Activated CD8-positive, alpha-beta T cell treated with anti-CD3 and anti-CD28 coated beads for 36 hours (primary cell): ENCODE measurements at regions not wholly inside any gene's neighbourhood (a gene's known extent, or its start where the extent isn't known, plus 50 kb on each side); places are given as distances from the start of the nearest gene placed in this dataset.
"Not testable (repeated sequence)": the region's sequence is repeated elsewhere in the genome, so short reads cannot be mapped to it uniquely, and the experiment has no call there.

Experiments used
- ATAC-seq: fragments of 200-7000 bp; cut with Tn5 transposase; one replicate; pipeline ENCODE4 v1.10.0; 2021; ENCODE audit warnings: mild to moderate bottlenecking, moderate library complexity
- CTCF ChIA-PET: fragments of 350-600 bp; sonication (Branson Sonifier 250); formaldehyde crosslinking; loops from one replicate; lab custom pipeline; 2021; ENCODE audit warnings: antibody characterized with exemption; lab: Charles Lee
- POLR2A ChIA-PET: fragments of 350-600 bp; sonication (Branson Sonifier 250); formaldehyde crosslinking; loops from one replicate; lab custom pipeline; 2021; ENCODE audit warnings: antibody characterized with exemption; lab: Charles Lee
- DNase-seq: peaks from one replicate; pipeline ENCODE4 v3.0.0-alpha.2; 2020
- H3K27ac Mint-ChIP-seq: one replicate; pipeline ENCODE4 v1.8.0; 2021; ENCODE audit warnings: mild to moderate bottlenecking, mixed read lengths
- H3K27me3 Mint-ChIP-seq: one replicate; pipeline ENCODE4 v1.8.0; 2021; ENCODE audit warnings: mixed read lengths
- H3K36me3 Mint-ChIP-seq: one replicate; pipeline ENCODE4 v1.8.0; 2021; ENCODE audit warnings: low read depth, mixed read lengths
- H3K4me1 Mint-ChIP-seq: one replicate; pipeline ENCODE4 v1.8.0; 2021; ENCODE audit warnings: low read depth, mixed read lengths
- H3K4me3 Mint-ChIP-seq: one replicate; pipeline ENCODE4 v1.8.0; 2021; ENCODE audit warnings: mild to moderate bottlenecking, moderate library complexity, mixed read lengths
- H3K9me3 Mint-ChIP-seq: one replicate; pipeline ENCODE4 v1.8.0; 2021; ENCODE audit warnings: mixed read lengths
- intact Hi-C: fragments of 100-400 bp; cut with micrococcal nuclease; formaldehyde crosslinking; loops from one replicate; pipeline ENCODE4 v1.10.0; 2022
- TF ChIP-seq, protein P1 (sequence below): fragments of 200-600 bp; IDR thresholded peaks from one replicate; pipeline ENCODE4 v1.8.0; 2022; ENCODE audit warnings: antibody characterized with exemption, mild to moderate bottlenecking

DNA sequence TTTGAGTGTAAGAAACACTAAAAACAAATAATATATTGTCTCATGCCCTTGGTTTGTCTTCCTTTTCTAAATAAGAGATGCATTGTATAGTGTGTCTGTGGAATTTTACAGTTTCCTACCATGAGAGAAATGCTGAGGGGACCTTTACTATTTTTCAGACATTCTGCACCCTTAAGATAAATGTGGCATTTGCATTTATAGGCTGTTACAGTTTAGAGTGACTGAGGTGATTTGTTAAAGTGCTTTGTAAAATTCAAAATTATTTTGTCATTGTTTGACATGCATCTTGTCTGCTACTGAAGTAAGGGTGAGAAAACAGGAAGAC is 78.9 kb upstream of the ZSWIM2 start:
- no peak overlapping the region for H3K27ac Mint-ChIP-seq
- no peaks in the 10 kb centered on the region for H3K36me3 Mint-ChIP-seq
- POLR2A ChIA-PET: no interaction called here
- no peaks in the 10 kb centered on the region for H3K4me1 Mint-ChIP-seq
- intact Hi-C loops: no loop called here
- no peak for ATAC-seq
- H3K27me3 Mint-ChIP-seq: no peaks in the 10 kb centered on the region
- no peak for DNase-seq
- CTCF ChIA-PET: no interaction called here
- no peak overlapping the region for H3K4me3 Mint-ChIP-seq
- H3K9me3 Mint-ChIP-seq: no peaks in the 10 kb centered on the region
- TF ChIP-seq, protein P1, sequence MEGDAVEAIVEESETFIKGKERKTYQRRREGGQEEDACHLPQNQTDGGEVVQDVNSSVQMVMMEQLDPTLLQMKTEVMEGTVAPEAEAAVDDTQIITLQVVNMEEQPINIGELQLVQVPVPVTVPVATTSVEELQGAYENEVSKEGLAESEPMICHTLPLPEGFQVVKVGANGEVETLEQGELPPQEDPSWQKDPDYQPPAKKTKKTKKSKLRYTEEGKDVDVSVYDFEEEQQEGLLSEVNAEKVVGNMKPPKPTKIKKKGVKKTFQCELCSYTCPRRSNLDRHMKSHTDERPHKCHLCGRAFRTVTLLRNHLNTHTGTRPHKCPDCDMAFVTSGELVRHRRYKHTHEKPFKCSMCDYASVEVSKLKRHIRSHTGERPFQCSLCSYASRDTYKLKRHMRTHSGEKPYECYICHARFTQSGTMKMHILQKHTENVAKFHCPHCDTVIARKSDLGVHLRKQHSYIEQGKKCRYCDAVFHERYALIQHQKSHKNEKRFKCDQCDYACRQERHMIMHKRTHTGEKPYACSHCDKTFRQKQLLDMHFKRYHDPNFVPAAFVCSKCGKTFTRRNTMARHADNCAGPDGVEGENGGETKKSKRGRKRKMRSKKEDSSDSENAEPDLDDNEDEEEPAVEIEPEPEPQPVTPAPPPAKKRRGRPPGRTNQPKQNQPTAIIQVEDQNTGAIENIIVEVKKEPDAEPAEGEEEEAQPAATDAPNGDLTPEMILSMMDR: no peak

DNA sequence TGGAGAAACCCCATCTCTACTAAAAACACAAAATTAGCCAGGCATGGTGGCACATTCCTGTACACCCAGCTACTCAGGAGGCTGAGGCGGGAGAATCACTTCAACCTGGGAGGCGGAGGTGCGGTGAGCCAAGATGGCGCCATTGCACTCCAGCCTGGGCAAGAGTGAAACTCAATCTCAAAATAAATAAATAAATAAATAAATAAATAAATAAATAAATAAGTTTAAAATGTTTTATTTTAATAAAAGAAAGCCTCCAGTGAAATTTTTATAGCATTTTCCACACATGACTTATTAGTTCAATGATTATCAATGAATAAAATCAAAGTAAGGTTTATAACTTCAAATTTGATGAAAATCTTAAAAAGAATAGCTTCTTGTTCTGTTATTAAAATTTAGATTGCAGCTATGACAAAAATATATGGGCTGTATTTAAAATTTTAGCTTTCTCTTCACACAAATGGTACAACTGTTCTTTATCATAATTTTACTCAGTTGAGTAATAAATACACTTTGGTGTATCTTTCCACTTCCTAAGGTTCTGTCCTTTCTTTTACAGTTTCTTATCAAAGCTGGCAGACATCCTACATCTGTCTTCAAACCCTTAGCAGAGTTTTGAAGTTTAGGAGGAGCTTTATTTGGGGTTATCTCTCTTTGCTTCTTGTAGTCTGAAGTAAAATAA is 78.4 kb upstream of the ZSWIM2 start:
- intact Hi-C loops: no loop called here
- DNase-seq: no peak
- no peak overlapping the region for H3K27ac Mint-ChIP-seq
- no peaks in the 10 kb centered on the region for H3K9me3 Mint-ChIP-seq
- no peaks in the 10 kb centered on the region for H3K36me3 Mint-ChIP-seq
- ATAC-seq: no peak
- POLR2A ChIA-PET: no interaction called here
- TF ChIP-seq, protein P1: no peak
- H3K4me1 Mint-ChIP-seq: no peaks in the 10 kb centered on the region
- CTCF ChIA-PET: no interaction called here
- no peak overlapping the region for H3K4me3 Mint-ChIP-seq
- H3K27me3 Mint-ChIP-seq: no peaks in the 10 kb centered on the region

DNA sequence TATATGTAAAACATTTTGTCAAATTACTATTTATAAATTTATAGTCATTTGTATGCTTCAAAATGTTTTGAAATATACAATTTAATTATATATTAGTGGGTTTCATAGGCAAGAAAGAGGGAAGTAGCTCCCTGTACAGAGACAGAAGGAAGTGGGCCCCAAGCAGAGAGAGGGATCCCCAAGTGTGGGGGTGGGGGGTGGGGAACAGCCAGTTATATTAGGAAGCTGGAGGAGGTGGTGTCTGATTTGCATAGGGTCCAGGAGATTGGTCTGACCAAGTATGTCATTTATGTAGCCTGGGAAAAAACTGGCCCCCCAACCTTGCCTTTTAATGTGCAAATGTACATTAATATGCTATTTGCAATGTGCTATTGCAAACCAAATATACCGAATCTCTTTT is 76.5 kb upstream of the ZSWIM2 start:
- H3K27ac Mint-ChIP-seq: no peak overlapping the region
- no peaks in the 10 kb centered on the region for H3K4me1 Mint-ChIP-seq
- ChIA-PET POLR2A (no interaction called here), CTCF (no interaction called here)
- no peak overlapping the region for H3K4me3 Mint-ChIP-seq
- ATAC-seq: no peak
- no peaks in the 10 kb centered on the region for H3K9me3 Mint-ChIP-seq
- intact Hi-C loops: no loop called here
- no peaks in the 10 kb centered on the region for H3K36me3 Mint-ChIP-seq
- DNase-seq: no peak
- H3K27me3 Mint-ChIP-seq: no peaks in the 10 kb centered on the region
- TF ChIP-seq, protein P1: no peak

DNA sequence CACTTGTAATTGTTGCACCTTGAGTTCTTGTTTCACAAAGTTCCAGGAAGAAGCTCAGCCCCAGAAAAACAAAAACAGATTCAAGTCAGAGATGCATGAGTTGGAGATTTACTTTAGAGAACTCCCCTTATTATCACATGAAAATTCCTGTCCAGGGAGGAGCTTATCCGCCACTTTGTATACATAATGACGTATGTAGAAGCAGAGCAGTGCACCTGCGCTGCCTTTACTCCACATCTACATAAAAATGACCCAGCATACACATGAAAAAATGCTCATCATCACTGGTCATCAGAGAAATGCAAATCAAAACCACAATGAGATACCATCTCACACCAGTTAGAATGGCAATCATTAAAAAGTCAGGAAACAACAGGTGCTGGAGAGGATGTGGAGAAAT is 73.3 kb upstream of the ZSWIM2 start:
- CTCF ChIA-PET, DNase-seq, POLR2A ChIA-PET, H3K4me3 Mint-ChIP-seq, H3K36me3 Mint-ChIP-seq, intact Hi-C loops, H3K4me1 Mint-ChIP-seq, ATAC-seq, H3K27me3 Mint-ChIP-seq, H3K27ac Mint-ChIP-seq, H3K9me3 Mint-ChIP-seq: not testable (repeated sequence)

DNA sequence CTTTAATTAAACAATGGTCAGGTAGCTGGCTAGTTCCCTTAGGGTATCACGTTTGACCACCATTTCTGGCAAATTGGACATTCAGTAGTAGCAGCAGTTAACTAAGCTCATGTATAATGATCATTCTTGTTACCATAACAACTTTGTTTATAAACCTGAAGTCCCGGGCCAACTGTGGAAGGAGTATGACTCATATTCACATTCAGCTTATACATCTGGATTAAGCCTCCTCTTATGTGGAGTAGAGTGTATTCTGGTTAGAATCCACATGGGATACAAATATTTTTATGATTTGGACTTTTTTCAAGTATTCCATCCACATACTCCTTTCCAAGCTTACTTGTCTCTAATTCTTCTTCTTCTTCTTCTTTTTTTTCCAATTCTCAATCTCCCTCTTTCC is 70.3 kb upstream of the ZSWIM2 start:
- TF ChIP-seq, protein P1: no peak
- POLR2A ChIA-PET: no interaction called here
- DNase-seq (no peak), ATAC-seq (no peak)
- CTCF ChIA-PET: no interaction called here
- H3K4me3 Mint-ChIP-seq: no peak overlapping the region
- no peak overlapping the region for H3K27ac Mint-ChIP-seq
- intact Hi-C loops: no loop called here
- no peaks in the 10 kb centered on the region for H3K36me3 Mint-ChIP-seq
- no peaks in the 10 kb centered on the region for H3K9me3 Mint-ChIP-seq
- no peaks in the 10 kb centered on the region for H3K4me1 Mint-ChIP-seq
- H3K27me3 Mint-ChIP-seq: no peaks in the 10 kb centered on the region

DNA sequence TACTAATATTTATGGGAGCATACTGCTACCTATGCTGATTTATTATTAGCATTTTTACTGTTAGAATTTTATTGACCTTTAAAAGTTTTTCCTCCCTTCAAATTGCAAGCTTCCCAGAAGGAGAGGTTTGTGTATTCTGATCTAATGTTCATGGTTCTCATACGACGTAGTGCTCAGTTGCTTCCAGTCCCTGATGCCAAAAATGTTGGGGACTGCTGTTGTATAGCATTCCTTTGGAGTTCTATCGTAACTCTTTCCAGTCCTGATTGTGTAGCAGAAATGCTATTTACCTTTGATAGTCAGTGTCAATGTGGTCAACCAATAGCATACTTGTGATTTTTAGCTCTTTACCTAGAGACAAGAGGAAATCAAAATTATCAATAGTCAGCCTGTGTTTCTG is 69.5 kb upstream of the ZSWIM2 start:
- no peak for DNase-seq
- Mint-ChIP-seq H3K27me3 (no peaks in the 10 kb centered on the region), H3K4me3 (no peak overlapping the region), H3K9me3 (no peaks in the 10 kb centered on the region), H3K27ac (no peak overlapping the region), H3K4me1 (no peaks in the 10 kb centered on the region), H3K36me3 (no peaks in the 10 kb centered on the region)
- ATAC-seq: no peak
- intact Hi-C loops: no loop called here
- TF ChIP-seq, protein P1: no peak
- CTCF ChIA-PET: no interaction called here
- POLR2A ChIA-PET: no interaction called here
